ENCODE measurements at regions not wholly inside any gene's neighbourhood (a gene's known extent, or its start where the extent isn't known, plus 50 kb on each side); places are given as distances from the start of the nearest gene placed in this dataset.

- no peak overlapping the region for H3K27ac ChIP-seq
- in situ Hi-C loops (cut with MboI): no loop called here
- H3K4me1 ChIP-seq (ENCODE audit: insufficient read depth): no peaks in the 10 kb centered on the region
- H2AFZ ChIP-seq: no peak overlapping the region
- H3K9me2 ChIP-seq (ENCODE audit: insufficient read depth): no peaks in the 10 kb centered on the region
- DNase-seq: peak; percentile 36
- WGBS, 2 experiments (ENCODE audit: low coverage in 1 of 2, low lambda C conversion rate in 2 of 2, missing lambda C conversion rate in 2 of 2): 14 to 15% methylated on average over 7 of the region's 7 CpGs
- no peaks in the 10 kb centered on the region for H3K79me2 ChIP-seq (ENCODE audit: insufficient read depth)
- H3K27me3 ChIP-seq (replicated peaks; ENCODE audit: insufficient read depth): no peaks in the 10 kb centered on the region
- H3F3A ChIP-seq (ENCODE audit: insufficient read depth): no peaks in the 10 kb centered on the region
- H3K9ac ChIP-seq: no peak overlapping the region
- no peak overlapping the region for H3K4me3 ChIP-seq
- H3K9me3 ChIP-seq (ENCODE audit: low read depth): no peaks in the 10 kb centered on the region
- no peaks in the 10 kb centered on the region for H3K36me3 ChIP-seq (ENCODE audit: low read depth)
- no peak for TF ChIP-seq EZH2 (IDR thresholded peaks at IDR 0.05; ENCODE audit: insufficient read depth, poor library complexity, severe bottlenecking)
- no peak for TF ChIP-seq EZH2phosphoT487 (IDR thresholded peaks at IDR 0.05; ENCODE audit: insufficient read depth, low read depth)
- H3K4me2 ChIP-seq (ENCODE audit: unreplicated experiment): no peak overlapping the region
- H4K20me1 ChIP-seq (ENCODE audit: insufficient read depth): no peaks in the 10 kb centered on the region
Observed at GRCh38 chr3:180306691-180307090, 270.0 kb upstream of the PEX5L start.

DNA sequence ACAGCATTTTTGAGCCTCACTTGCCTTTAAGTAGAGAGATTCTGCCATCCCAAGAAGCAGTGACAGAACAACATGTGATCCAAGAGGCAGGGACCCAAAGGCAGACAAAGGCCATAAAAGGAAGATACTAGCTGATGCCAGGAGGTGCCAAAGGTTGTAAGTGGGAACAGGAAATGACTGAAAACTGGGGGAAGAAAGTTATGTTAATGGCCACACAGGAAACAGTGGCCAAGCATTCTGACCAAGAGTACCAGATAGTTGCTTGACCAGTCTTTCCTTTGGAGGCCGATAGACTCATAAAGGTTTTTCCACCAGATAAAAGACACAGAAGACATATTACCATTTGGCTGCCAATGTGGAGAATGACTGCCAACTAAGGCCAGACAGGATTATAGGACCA lies 274.5 kb upstream of the PEX5L start:
- H3K27ac ChIP-seq: no peak overlapping the region
- TF ChIP-seq EZH2phosphoT487 (IDR thresholded peaks at IDR 0.05; ENCODE audit: insufficient read depth, low read depth): no peak
- in situ Hi-C loops (cut with MboI): no loop called here
- no peaks in the 10 kb centered on the region for H3K27me3 ChIP-seq (replicated peaks; ENCODE audit: insufficient read depth)
- no peaks in the 10 kb centered on the region for H3K9me2 ChIP-seq (ENCODE audit: insufficient read depth)
- H2AFZ ChIP-seq: no peak overlapping the region
- H3K9me3 ChIP-seq (ENCODE audit: low read depth): no peaks in the 10 kb centered on the region
- H3K79me2 ChIP-seq (ENCODE audit: insufficient read depth): no peaks in the 10 kb centered on the region
- no peak overlapping the region for H3K4me3 ChIP-seq
- H3K4me1 ChIP-seq (ENCODE audit: insufficient read depth): no peaks in the 10 kb centered on the region; the same call in 1 of the 2 replicates
- no peaks in the 10 kb centered on the region for H3F3A ChIP-seq (ENCODE audit: insufficient read depth)
- no peaks in the 10 kb centered on the region for H3K36me3 ChIP-seq (ENCODE audit: low read depth)
- no peak overlapping the region for H3K9ac ChIP-seq
- 53 to 68% methylated on average over 1 of the region's 1 CpG for WGBS, 2 experiments (ENCODE audit: low coverage in 1 of 2, low lambda C conversion rate in 2 of 2, missing lambda C conversion rate in 2 of 2)
- DNase-seq: no peak
- no peak overlapping the region for H3K4me2 ChIP-seq (ENCODE audit: unreplicated experiment)
- H4K20me1 ChIP-seq (ENCODE audit: insufficient read depth): no peaks in the 10 kb centered on the region

DNA sequence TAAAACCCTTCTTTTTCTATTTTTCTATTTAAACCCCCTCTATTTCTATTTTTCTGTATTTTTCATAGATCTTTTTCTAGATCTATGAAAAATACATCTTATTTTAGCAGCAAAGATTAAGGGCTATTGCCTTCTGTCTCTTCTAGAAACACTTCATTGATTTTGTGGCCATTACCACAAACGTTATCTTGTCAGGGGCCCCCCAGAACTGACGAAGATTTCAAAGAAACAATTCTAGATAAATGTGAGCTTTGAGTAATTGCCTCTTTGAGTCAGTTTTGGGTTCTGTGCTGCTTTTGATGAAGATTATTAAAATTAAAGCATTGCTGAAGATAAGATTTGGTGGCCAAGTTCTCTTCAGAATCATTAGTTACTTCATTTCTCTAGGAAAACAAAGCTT lies 279.6 kb upstream of the PEX5L start:
- H3K9me3 ChIP-seq (ENCODE audit: low read depth): no peaks in the 10 kb centered on the region
- H3K27me3 ChIP-seq (replicated peaks; ENCODE audit: insufficient read depth): no peaks in the 10 kb centered on the region
- H3K4me1 ChIP-seq (ENCODE audit: insufficient read depth): peaks cover 6% of the 10 kb centered on the region; the same call in 1 of the 2 replicates
- no peaks in the 10 kb centered on the region for H3K36me3 ChIP-seq (ENCODE audit: low read depth)
- H3K4me3 ChIP-seq: no peak overlapping the region
- in situ Hi-C loops (cut with MboI): no loop called here
- H3K4me2 ChIP-seq (ENCODE audit: unreplicated experiment): no peak overlapping the region
- H3K9me2 ChIP-seq (ENCODE audit: insufficient read depth): no peaks in the 10 kb centered on the region
- no peaks in the 10 kb centered on the region for H4K20me1 ChIP-seq (ENCODE audit: insufficient read depth)
- H3K9ac ChIP-seq: no peak overlapping the region
- H3K27ac ChIP-seq: no peak overlapping the region
- no peaks in the 10 kb centered on the region for H3F3A ChIP-seq (ENCODE audit: insufficient read depth)
- WGBS, 2 experiments (ENCODE audit: low coverage in 1 of 2, low lambda C conversion rate in 2 of 2, missing lambda C conversion rate in 2 of 2): 8 to 13% methylated on average over 2 of the region's 2 CpGs
- no peak for TF ChIP-seq EZH2 (IDR thresholded peaks at IDR 0.05; ENCODE audit: insufficient read depth, poor library complexity, severe bottlenecking)
- TF ChIP-seq EZH2phosphoT487 (IDR thresholded peaks at IDR 0.05; ENCODE audit: insufficient read depth, low read depth): no peak
- no peak overlapping the region for H2AFZ ChIP-seq
- H3K79me2 ChIP-seq (ENCODE audit: insufficient read depth): no peaks in the 10 kb centered on the region
- DNase-seq: no peak

- Histone ChIP-seq H3K27ac (no peak overlapping the region), H3K36me3 (ENCODE audit: low read depth) (no peaks in the 10 kb centered on the region), H4K20me1 (ENCODE audit: insufficient read depth) (no peaks in the 10 kb centered on the region), H3K4me1 (ENCODE audit: insufficient read depth) (peaks cover 6% of the 10 kb centered on the region; the same call in 1 of the 2 replicates), H3K9me2 (ENCODE audit: insufficient read depth) (no peaks in the 10 kb centered on the region), H3F3A (ENCODE audit: insufficient read depth) (no peaks in the 10 kb centered on the region), H3K27me3 (replicated peaks; ENCODE audit: insufficient read depth) (no peaks in the 10 kb centered on the region), H3K79me2 (ENCODE audit: insufficient read depth) (no peaks in the 10 kb centered on the region), H3K9ac (no peak overlapping the region), H2AFZ (no peak overlapping the region), H3K4me2 (ENCODE audit: unreplicated experiment) (no peak overlapping the region), H3K9me3 (ENCODE audit: low read depth) (no peaks in the 10 kb centered on the region), H3K4me3 (no peak overlapping the region)
- TF ChIP-seq EZH2 (IDR thresholded peaks at IDR 0.05; ENCODE audit: insufficient read depth, poor library complexity, severe bottlenecking): no peak
- no peak for TF ChIP-seq EZH2phosphoT487 (IDR thresholded peaks at IDR 0.05; ENCODE audit: insufficient read depth, low read depth)
- WGBS, 2 experiments (ENCODE audit: low coverage in 1 of 2, low lambda C conversion rate in 2 of 2, missing lambda C conversion rate in 2 of 2): 44 to 61% methylated on average over 2 of the region's 2 CpGs
- in situ Hi-C loops (cut with MboI): no loop called here
- DNase-seq: peak; percentile 10
Observed at GRCh38 chr3:180319461-180319860, 282.5 kb upstream of the TTC14 start.

DNA sequence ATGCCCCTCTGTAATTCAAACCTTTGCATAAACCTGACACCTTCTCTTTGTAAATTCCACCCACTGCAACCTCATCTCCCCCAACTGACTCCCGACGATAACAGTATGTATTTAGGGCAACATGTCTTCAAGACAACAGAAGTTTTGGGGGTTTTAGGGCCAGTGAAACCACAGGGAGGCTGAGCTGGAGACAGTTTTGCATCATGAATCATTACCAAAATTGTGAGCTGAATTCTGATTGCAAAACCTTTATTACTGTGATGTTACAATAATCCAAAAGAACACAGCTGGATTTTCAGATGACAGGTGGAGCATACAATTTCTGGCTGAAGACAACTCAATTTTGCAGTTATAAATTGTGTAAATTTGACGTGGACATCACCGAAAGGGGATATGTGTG lies 281.3 kb upstream of the TTC14 start:
- Histone ChIP-seq H3K36me3 (ENCODE audit: low read depth) (no peaks in the 10 kb centered on the region), H4K20me1 (ENCODE audit: insufficient read depth) (no peaks in the 10 kb centered on the region), H2AFZ (no peak overlapping the region), H3K9me3 (ENCODE audit: low read depth) (no peaks in the 10 kb centered on the region), H3K79me2 (ENCODE audit: insufficient read depth) (no peaks in the 10 kb centered on the region), H3F3A (ENCODE audit: insufficient read depth) (no peaks in the 10 kb centered on the region), H3K9ac (no peak overlapping the region), H3K9me2 (ENCODE audit: insufficient read depth) (no peaks in the 10 kb centered on the region), H3K4me3 (no peak overlapping the region), H3K27me3 (replicated peaks; ENCODE audit: insufficient read depth) (no peaks in the 10 kb centered on the region), H3K4me1 (ENCODE audit: insufficient read depth) (peaks cover 6% of the 10 kb centered on the region; the same call in 1 of the 2 replicates), H3K27ac (no peak overlapping the region), H3K4me2 (ENCODE audit: unreplicated experiment) (no peak overlapping the region)
- in situ Hi-C loops (cut with MboI): no loop called here
- WGBS, 2 experiments (ENCODE audit: low coverage in 1 of 2, low lambda C conversion rate in 2 of 2, missing lambda C conversion rate in 2 of 2): 37 to 39% methylated on average over 4 of the region's 4 CpGs
- peak; percentile 30 for DNase-seq
- no peak for TF ChIP-seq EZH2 (IDR thresholded peaks at IDR 0.05; ENCODE audit: insufficient read depth, poor library complexity, severe bottlenecking)
- TF ChIP-seq EZH2phosphoT487 (IDR thresholded peaks at IDR 0.05; ENCODE audit: insufficient read depth, low read depth): no peak
